IMR-90 (cell line): ENCODE measurements at regions not wholly inside any gene's neighbourhood (a gene's known extent, or its start where the extent isn't known, plus 50 kb on each side); places are given as distances from the start of the nearest gene placed in this dataset.

Source experiments
- ATAC-seq: fragments of 200-7000 bp; cut with Tn5 transposase; 2 replicates; pipeline ENCODE4 v1.9.1; 2020; ENCODE audit warnings: low read depth, mild to moderate bottlenecking, moderate library complexity
- BruUV-seq: library from RNA; stranded (reverse); fragments of 400-500 nt; replicated peaks from 2 replicates; lab custom pipeline; 2021; lab: Mats Ljungman, UMichigan
- CTCF ChIA-PET: fragments of 300-600 bp; formaldehyde crosslinking; extraction: SDS; loops from one replicate; lab custom pipeline; 2021; ENCODE audit warnings: antibody characterized with exemption; lab: Yijun Ruan, JAX
- POLR2A ChIA-PET: fragments of 300-600 bp; sonication (Branson Sonifier 250); formaldehyde crosslinking; loops from one replicate; lab custom pipeline; 2022; ENCODE audit warnings: antibody characterized with exemption; ENCODE audit not compliant: unreplicated experiment; lab: Charles Lee
- DNase-seq: peaks from one replicate; pipeline ENCODE4 v3.0.0; 2013
- H2AFZ ChIP-seq: replicated peaks from 2 replicates; pipeline ENCODE3; 2013; ENCODE audit warnings: low read length, mild to moderate bottlenecking; ENCODE audit not compliant: poor library complexity
- H2AK5ac ChIP-seq: 2 replicates; pipeline ENCODE4 v1.6.1; 2013; ENCODE audit warnings: low read depth, low read length, inconsistent platforms
- H2AK9ac ChIP-seq: replicated peaks from 2 replicates; pipeline ENCODE3; 2013; ENCODE audit warnings: mild to moderate bottlenecking, low read depth, low read length, moderate library complexity; ENCODE audit not compliant: poor library complexity
- H2BK120ac ChIP-seq: 2 replicates; pipeline ENCODE4 v1.6.1; 2013; ENCODE audit warnings: low read depth, low read length, inconsistent platforms
- H2BK15ac ChIP-seq: 3 replicates; pipeline ENCODE4 v1.6.1; 2013; ENCODE audit warnings: low read depth, low read length, inconsistent platforms
- H2BK20ac ChIP-seq: 2 replicates; pipeline ENCODE4 v1.6.1; 2013; ENCODE audit warnings: low read depth, mild to moderate bottlenecking, inconsistent platforms, low read length, moderate library complexity
- H2BK5ac ChIP-seq: 2 replicates; pipeline ENCODE4 v1.6.1; 2013; ENCODE audit warnings: mild to moderate bottlenecking, low read depth, low read length, inconsistent platforms; ENCODE audit not compliant: poor library complexity, severe bottlenecking
- H3K14ac ChIP-seq: replicated peaks from 2 replicates; pipeline ENCODE4 v1.6.1; 2013; ENCODE audit warnings: low read depth, low read length, inconsistent platforms
- H3K18ac ChIP-seq: 2 replicates; pipeline ENCODE4 v1.6.1; 2013; ENCODE audit warnings: low read depth, low read length, control low read depth
- H3K23ac ChIP-seq: 2 replicates; pipeline ENCODE4 v1.6.1; 2013; ENCODE audit warnings: low read depth, low read length, inconsistent platforms
- H3K27ac ChIP-seq: 2 replicates; pipeline ENCODE4 v1.5.1; 2013; ENCODE audit warnings: mild to moderate bottlenecking, control low read depth, low read length; ENCODE audit not compliant: insufficient read depth
- H3K27me3 ChIP-seq: 2 replicates; pipeline ENCODE4 v1.6.1; 2013; ENCODE audit warnings: low read length; ENCODE audit not compliant: control insufficient read depth, insufficient read depth
- H3K36me3 ChIP-seq: 2 replicates; pipeline ENCODE4 v1.6.1; 2013; ENCODE audit warnings: low read length, mixed read lengths; ENCODE audit not compliant: control insufficient read depth, insufficient read depth
- H3K4ac ChIP-seq: 2 replicates; pipeline ENCODE4 v1.6.1; 2013; ENCODE audit warnings: low read depth, low read length, inconsistent platforms
- H3K4me1 ChIP-seq: 2 replicates; pipeline ENCODE4 v1.6.1; 2013; ENCODE audit warnings: low read length, mixed read lengths; ENCODE audit not compliant: control insufficient read depth, insufficient read depth
- H3K4me2 ChIP-seq: 2 replicates; pipeline ENCODE4 v1.6.1; 2013; ENCODE audit warnings: low read depth, mild to moderate bottlenecking, control low read depth, low read length, moderate library complexity
- H3K4me3 ChIP-seq: 2 replicates; pipeline ENCODE4 v1.5.1; 2013; ENCODE audit warnings: low read depth, mild to moderate bottlenecking, control low read depth, low read length, moderate library complexity; ENCODE audit not compliant: insufficient read depth
- H3K56ac ChIP-seq: 2 replicates; pipeline ENCODE4 v1.6.1; 2013; ENCODE audit warnings: low read length, inconsistent platforms; ENCODE audit not compliant: insufficient read depth; ENCODE audit errors: extremely low read depth
- H3K79me1 ChIP-seq, 2 experiments: 2 replicates each; pipeline ENCODE4 v1.6.1; 2013; ENCODE audit warnings: low read length in 2 of 2, inconsistent platforms in 1 of 2, low read depth in 1 of 2
- H3K9ac ChIP-seq: 2 replicates; pipeline ENCODE4 v1.6.1; 2013; ENCODE audit warnings: low read depth, low read length, control low read depth
- H3K9me1 ChIP-seq: 2 replicates; pipeline ENCODE4 v1.6.1; 2013; ENCODE audit warnings: low read length, inconsistent platforms; ENCODE audit not compliant: insufficient read depth
- H3K9me3 ChIP-seq: 2 replicates; pipeline ENCODE4 v1.6.1; 2013; ENCODE audit warnings: low read length; ENCODE audit not compliant: control insufficient read depth, insufficient read depth
- H4K20me1 ChIP-seq: 2 replicates; pipeline ENCODE4 v1.6.1; 2013; ENCODE audit warnings: low read length, inconsistent platforms; ENCODE audit not compliant: insufficient read depth
- H4K5ac ChIP-seq: 2 replicates; pipeline ENCODE4 v1.6.1; 2013; ENCODE audit warnings: mild to moderate bottlenecking, low read depth, low read length, control low read depth
- H4K8ac ChIP-seq, 2 experiments: 2 replicates each; pipeline ENCODE4 v1.6.1; 2013; ENCODE audit warnings: low read depth in 2 of 2, low read length in 2 of 2, control low read depth in 1 of 2, inconsistent platforms in 1 of 2
- H4K91ac ChIP-seq: 2 replicates; pipeline ENCODE4 v1.6.1; 2013; ENCODE audit warnings: low read depth, low read length, inconsistent platforms; ENCODE audit not compliant: insufficient read depth
- CHD1 ChIP-seq: IDR thresholded peaks from 2 replicates; pipeline ENCODE4 v1.6.1; 2012; ENCODE audit warnings: low read depth, low read length, improper control_type of control experiment
- FOS ChIP-seq: fragments of 150-350 bp; IDR thresholded peaks from 2 replicates; pipeline ENCODE4 v1.6.1; 2016; ENCODE audit warnings: low read depth, low read length
- MAZ ChIP-seq: IDR thresholded peaks from 2 replicates; pipeline ENCODE4 v1.6.1; 2012; ENCODE audit warnings: low read depth, mild to moderate bottlenecking, low read length, improper control_type of control experiment, moderate library complexity, borderline replicate concordance
- MXI1 ChIP-seq: IDR thresholded peaks from 2 replicates; pipeline ENCODE4 v1.6.1; 2012; ENCODE audit warnings: low read depth, mild to moderate bottlenecking, low read length, moderate library complexity, borderline replicate concordance
- NFE2L2 ChIP-seq: fragments of 150-350 bp; IDR thresholded peaks from 2 replicates; pipeline ENCODE4 v1.6.1; 2016; ENCODE audit warnings: low read depth, mild to moderate bottlenecking, low read length
- POLR2A ChIP-seq: IDR thresholded peaks from 2 replicates; pipeline ENCODE4 v1.6.1; 2012; ENCODE audit warnings: mild to moderate bottlenecking, low read depth, low read length
- RAD21 ChIP-seq: IDR thresholded peaks from 2 replicates; pipeline ENCODE4 v1.6.1; 2012; ENCODE audit warnings: low read length, improper control_type of control experiment
- RCOR1 ChIP-seq: IDR thresholded peaks from 2 replicates; pipeline ENCODE4 v1.6.1; 2012; ENCODE audit warnings: mild to moderate bottlenecking, low read length, improper control_type of control experiment; ENCODE audit not compliant: insufficient replicate concordance
- SMC3 ChIP-seq: fragments of 150-350 bp; IDR thresholded peaks from 2 replicates; pipeline ENCODE4 v1.6.1; 2016; ENCODE audit warnings: low read depth, mild to moderate bottlenecking, antibody characterized with exemption, low read length, moderate library complexity
- WGBS, 2 experiments: methylation state at CpG; one replicate each; pipeline versions ENCODE4 v1.1.5 to v1.1.7; 2013; ENCODE audit warnings: missing lambda C conversion rate in 2 of 2; ENCODE audit not compliant: insufficient read length in 1 of 2; ENCODE audit errors: extremely low coverage in 2 of 2; 5-methylcytosine and 5-hydroxymethylcytosine counted together
- dilution Hi-C: fragments of 300-500 bp; cut with HindIII; formaldehyde crosslinking; loops from one replicate; pipeline ENCODE4 v1.14.3; 2018; ENCODE audit warnings: low sequenced_read_pairs; ENCODE audit not compliant: unreplicated experiment
- in situ Hi-C: fragments of 300-500 bp; cut with MboI; formaldehyde crosslinking; loops from 3 replicates; pipeline ENCODE4 v1.14.3; 2019; ENCODE audit warnings: low sequenced_read_pairs, inconsistent platforms, mixed read lengths
- intact Hi-C: fragments of 100-400 bp; cut with micrococcal nuclease; formaldehyde crosslinking; loops from 2 replicates; pipeline ENCODE4 v1.10.0; 2022
- TF ChIP-seq, protein P1 (sequence below): conservative IDR thresholded peaks from 2 replicates; pipeline ENCODE4 v1.5.1; 2012; ENCODE audit warnings: mild to moderate bottlenecking, low read depth, low read length, improper control_type of control experiment
- TF ChIP-seq, protein P2 (sequence below): fragments of 150-350 bp; IDR thresholded peaks from 2 replicates; pipeline ENCODE4 v1.6.1; 2016; ENCODE audit warnings: low read depth, mild to moderate bottlenecking, low read length, moderate library complexity, borderline replicate concordance
- TF ChIP-seq, protein P3 (sequence below): fragments of 150-350 bp; IDR thresholded peaks from 2 replicates; pipeline ENCODE4 v1.6.1; 2017; ENCODE audit warnings: mild to moderate bottlenecking, antibody characterized with exemption, low read length, low read depth

DNA sequence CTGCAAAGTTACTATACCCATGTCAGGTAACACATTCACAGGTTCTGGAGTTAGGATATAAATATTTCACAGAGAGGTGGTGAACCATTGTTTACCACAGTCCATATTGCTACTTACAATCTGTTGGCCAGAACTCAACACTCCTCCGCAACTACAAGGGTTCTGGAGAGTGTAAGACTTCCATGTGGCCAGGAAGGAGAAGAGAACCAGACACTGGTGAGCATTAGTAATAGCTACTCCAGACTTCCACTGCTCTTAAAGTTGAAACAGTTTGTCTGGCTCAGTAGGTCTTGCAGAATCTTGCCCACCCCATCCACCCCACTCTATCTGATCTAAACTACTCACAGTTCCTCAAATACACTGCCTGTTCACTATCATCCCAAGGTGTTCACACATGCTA, 369.6 kb downstream of the DUSP6 start:
- ChIA-PET POLR2A (no interaction called here), CTCF (interaction anchor here (1.3 to 1.5 kb wide), 2 partner anchors 10 to 12 kb away, joined by 3 to 4 read pairs; no protein-coding TSS in a partner anchor)
- Histone ChIP-seq H3K23ac (no peak overlapping the region), H3K9me3 (no peaks in the 10 kb centered on the region), H3K4ac (no peak overlapping the region), H4K20me1 (no peaks in the 10 kb centered on the region), H3K9me1 (no peaks in the 10 kb centered on the region), H2AK9ac (no peak overlapping the region), H3K18ac (no peak overlapping the region), H3K4me1 (no peaks in the 10 kb centered on the region; the same call in 1 of the 2 replicates), H4K91ac (no peak overlapping the region), H3K27ac (no peak overlapping the region), H4K8ac (no peak overlapping the region), H2BK5ac (no peak overlapping the region), H2BK20ac (no peak overlapping the region), H2BK120ac (no peak overlapping the region), H3K14ac (no peak overlapping the region), H3K27me3 (no peaks in the 10 kb centered on the region), H3K4me2 (no peak overlapping the region), H4K5ac (no peak overlapping the region), H3K36me3 (no peaks in the 10 kb centered on the region), H3K79me1 (no peaks in the 10 kb centered on the region), H3K9ac (no peak overlapping the region), H2BK15ac (no peak overlapping the region), H3K56ac (no peak overlapping the region), H2AK5ac (no peak overlapping the region), H3K4me3 (no peak overlapping the region), H2AFZ (no peak overlapping the region)
- TF ChIP-seq NFE2L2 (no peak), MAZ (no peak), SMC3 (no peak), CHD1 (no peak), POLR2A (no peak), RCOR1 (no peak), RAD21 (no peak), MXI1 (no peak), FOS (no peak)
- TF ChIP-seq, protein P1, sequence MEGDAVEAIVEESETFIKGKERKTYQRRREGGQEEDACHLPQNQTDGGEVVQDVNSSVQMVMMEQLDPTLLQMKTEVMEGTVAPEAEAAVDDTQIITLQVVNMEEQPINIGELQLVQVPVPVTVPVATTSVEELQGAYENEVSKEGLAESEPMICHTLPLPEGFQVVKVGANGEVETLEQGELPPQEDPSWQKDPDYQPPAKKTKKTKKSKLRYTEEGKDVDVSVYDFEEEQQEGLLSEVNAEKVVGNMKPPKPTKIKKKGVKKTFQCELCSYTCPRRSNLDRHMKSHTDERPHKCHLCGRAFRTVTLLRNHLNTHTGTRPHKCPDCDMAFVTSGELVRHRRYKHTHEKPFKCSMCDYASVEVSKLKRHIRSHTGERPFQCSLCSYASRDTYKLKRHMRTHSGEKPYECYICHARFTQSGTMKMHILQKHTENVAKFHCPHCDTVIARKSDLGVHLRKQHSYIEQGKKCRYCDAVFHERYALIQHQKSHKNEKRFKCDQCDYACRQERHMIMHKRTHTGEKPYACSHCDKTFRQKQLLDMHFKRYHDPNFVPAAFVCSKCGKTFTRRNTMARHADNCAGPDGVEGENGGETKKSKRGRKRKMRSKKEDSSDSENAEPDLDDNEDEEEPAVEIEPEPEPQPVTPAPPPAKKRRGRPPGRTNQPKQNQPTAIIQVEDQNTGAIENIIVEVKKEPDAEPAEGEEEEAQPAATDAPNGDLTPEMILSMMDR = no peak
- TF ChIP-seq, protein P2, sequence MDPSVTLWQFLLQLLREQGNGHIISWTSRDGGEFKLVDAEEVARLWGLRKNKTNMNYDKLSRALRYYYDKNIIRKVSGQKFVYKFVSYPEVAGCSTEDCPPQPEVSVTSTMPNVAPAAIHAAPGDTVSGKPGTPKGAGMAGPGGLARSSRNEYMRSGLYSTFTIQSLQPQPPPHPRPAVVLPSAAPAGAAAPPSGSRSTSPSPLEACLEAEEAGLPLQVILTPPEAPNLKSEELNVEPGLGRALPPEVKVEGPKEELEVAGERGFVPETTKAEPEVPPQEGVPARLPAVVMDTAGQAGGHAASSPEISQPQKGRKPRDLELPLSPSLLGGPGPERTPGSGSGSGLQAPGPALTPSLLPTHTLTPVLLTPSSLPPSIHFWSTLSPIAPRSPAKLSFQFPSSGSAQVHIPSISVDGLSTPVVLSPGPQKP = no peak
- TF ChIP-seq, protein P3, sequence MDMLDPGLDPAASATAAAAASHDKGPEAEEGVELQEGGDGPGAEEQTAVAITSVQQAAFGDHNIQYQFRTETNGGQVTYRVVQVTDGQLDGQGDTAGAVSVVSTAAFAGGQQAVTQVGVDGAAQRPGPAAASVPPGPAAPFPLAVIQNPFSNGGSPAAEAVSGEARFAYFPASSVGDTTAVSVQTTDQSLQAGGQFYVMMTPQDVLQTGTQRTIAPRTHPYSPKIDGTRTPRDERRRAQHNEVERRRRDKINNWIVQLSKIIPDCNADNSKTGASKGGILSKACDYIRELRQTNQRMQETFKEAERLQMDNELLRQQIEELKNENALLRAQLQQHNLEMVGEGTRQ = no peak
- DNase-seq (no peak), ATAC-seq (no peak)
- dilution Hi-C loops (loop anchor here (25.0 kb wide), 1 partner anchor 395 kb away; the partner anchor contains the start of gene KITLG), in situ Hi-C loops (loop anchor here (25.0 kb wide), 1 partner anchor 395 kb away; the partner anchor contains the start of gene KITLG), intact Hi-C loops (no loop called here)
- BruUV-seq = no TSS peak
- no CpG with 5 or more reads among the region's 1 CpG for WGBS, 2 experiments
